Activated CD8-positive, alpha-beta memory T cell treated with anti-CD3 and anti-CD28 coated beads, Interleukin-2, amount 50 U/mL, for 4 hours (primary cell): ENCODE measurements at regions not wholly inside any gene's neighbourhood (a gene's known extent, or its start where the extent isn't known, plus 50 kb on each side); places are given as distances from the start of the nearest gene placed in this dataset.

ENCODE experiments used
- DNase-seq: peaks from one replicate; pipeline ENCODE4 v3.0.0-alpha.2; 2020

DNA sequence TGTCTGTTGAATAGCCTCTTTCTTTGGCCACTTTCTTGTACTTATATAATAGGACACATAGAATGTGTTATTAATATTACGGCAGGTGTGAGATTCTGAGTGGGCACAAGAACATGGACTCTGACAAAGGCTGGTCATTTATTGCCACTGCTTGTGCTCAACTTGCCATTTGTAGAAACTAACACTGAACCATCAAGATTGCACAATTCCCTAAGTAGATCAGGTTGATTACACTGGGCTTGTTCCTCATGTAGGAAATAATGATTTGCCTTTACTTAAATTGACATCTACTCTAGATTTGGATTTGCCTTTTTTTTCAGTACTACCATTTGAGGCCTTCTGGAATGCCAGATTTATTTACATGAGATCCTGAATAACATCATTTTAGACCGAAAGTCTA is 342.7 kb upstream of the CWC22 start:
- no peak for DNase-seq

DNA sequence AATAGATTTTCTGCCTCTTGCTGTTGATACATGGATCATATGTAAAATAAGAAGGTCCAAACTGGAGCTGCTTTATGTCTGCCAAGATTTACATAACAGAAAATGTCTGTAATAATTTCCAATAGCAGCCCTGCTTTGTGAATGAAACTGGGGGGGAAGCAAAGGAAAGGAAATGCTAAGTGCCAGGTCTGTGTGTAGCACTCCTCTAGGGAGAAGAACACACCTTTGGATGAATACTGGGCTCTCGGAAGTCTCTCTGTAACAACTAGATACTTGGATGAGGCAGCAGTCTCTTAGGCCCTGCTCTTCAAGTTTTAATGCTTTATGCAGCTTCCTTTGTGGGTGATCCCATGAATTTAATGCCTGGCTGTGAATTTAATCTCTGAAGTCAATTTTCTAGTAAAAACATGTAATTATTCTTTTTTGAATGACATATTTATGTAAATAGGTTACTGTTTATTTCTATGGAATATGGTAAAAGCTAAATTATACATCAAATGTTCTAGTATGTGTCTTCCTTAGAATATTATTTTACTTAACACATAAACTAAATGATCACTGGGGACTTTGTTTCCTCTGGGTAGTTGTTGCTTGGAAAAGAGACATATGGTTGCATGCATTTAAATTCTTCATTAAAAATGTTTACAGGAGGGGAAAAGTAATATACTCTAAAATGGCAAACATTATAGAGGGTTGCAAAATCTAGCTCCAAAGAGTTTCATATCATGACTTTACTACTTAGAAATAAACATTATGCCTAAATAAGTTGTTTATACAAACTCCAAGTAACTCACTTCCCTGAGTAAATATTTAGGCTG is 336.6 kb upstream of the CWC22 start:
- no peak for DNase-seq

DNA sequence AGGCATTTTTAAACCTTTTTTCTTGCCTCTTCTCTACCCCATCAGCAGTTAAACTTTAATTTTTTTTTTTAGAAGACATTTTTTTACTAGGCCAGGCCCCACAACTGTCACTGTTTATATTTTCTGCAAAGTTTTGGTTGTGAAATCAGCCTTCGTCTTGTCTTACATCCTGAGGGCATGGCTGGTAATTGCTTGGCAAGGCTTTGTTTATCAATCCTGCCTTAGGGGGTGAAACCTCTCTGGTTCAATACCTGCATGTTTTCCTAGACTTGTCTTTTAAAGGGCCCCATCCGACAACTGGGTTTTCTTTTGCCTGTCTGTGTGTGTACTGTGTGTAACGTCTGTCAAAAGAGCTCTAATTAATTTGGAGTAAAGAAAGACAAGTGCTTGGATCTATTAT is 330.0 kb upstream of the CWC22 start:
- DNase-seq = no peak

DNA sequence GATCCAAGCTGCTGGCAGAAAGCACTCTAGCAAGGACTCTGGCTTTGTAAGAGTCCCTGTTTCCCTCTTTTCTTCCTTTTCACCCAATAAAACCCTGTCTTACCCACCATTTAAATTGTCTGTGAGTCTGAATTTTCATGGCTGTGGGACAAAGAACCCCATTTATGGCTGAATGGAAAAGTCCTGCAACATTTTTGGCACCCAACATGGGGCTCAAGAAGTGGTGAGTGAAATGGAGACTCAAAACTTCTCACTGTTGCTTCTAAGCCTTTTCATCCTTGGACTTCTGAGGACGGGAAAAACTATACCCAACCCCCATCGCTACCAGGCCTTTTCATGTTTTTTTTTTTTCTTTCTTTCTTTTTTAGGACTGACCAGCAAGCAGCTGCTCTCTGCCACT is 329.5 kb upstream of the CWC22 start:
- DNase-seq = no peak

DNA sequence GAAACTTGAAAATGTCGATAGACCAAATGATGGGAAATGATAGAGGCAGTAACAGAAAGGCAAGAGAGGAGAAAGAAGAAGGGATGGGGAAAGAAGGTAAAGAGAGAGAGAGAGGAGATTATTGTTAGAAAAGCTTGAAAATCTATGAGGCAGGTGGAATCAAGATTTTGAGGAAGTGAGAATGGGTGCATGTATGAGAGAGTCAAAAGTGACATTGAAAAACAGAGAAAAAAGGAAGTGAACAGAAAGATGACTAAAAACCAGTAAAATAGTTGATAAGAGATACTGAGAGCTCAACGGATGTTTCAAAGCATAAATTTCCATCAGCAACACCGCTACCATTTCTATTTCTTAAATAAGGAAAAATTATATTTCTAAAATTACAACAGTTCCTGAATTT is 327.4 kb upstream of the CWC22 start:
- DNase-seq = no peak

DNA sequence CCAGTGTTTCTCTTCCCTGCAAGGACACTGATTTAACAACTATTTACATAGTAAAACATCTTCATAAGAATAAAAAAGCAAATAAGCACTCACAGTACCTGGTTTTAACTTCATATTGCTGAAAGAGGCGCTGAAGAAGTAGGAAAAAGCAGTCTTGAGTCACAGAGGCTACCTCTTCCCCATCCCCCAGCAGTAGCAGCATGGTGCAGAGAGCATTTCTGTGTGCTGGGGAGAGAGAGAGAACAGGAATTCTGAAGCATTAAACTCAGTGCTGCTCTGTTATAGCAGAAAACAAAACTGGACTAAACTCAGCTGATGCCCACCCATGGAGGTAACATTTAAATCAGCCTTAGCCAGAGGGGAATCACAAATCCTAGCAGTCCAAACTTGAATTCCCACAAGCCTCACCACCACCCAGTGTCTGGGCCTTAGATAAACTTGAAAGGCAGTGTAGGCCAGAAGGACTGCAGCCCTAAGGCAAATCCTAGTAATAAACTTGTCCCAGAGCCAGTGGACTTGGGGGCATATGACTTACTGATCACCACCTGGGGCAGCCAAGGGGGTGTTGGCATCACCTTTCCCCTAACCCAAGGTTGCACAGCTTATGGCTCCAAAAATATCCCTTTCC is 321.8 kb upstream of the CWC22 start:
- no peak for DNase-seq

DNA sequence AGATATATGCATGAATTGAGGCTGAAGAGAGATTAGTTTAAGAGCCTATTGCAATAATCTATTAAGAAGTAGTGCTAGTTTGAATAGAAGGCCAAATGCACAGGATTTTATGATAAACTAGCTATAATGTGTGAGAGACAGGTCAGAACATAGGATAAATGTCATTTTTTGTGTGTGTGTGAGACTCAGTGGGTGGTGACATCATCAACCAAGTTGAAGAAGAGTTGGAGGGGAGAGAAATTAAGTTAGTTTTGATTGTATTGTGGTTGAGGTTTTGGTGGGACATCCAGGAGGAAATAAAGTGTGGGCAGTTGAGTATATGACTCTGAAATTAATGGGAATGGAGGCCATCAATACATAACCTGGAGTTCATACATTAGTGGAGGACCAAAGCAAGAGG is 320.1 kb upstream of the CWC22 start:
- no peak for DNase-seq

DNA sequence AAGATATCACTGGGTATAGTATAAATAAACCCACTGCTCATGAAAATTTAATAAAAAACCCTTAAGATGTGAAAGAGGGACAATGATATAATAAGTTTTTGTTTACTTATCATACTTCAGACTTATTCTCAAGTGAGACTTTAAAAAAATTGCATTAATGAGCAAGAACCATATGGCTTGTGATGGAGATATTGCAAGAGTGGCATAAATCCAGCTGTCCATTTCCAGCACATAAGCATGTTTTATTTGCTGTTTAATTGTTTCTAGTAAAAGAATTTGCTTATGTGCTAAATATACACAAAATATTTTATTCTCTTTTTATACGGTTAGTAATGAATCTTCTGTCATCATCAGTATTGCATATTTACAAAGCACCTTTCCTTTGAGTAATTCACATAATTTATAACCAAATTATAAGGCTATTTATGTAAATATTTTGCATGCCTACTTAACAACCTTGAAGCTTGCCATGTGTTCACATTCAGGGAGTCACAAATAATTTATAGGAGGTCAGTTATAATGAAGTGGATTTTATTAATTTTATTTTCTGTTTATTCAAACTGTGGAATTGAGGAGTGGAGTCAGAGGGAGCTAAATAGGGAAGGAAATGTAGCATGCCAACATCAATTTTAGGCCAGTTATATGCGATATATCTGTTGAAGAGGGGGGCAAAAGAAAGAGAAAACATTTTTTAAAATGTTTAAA is 318.5 kb upstream of the CWC22 start:
- no peak for DNase-seq

DNA sequence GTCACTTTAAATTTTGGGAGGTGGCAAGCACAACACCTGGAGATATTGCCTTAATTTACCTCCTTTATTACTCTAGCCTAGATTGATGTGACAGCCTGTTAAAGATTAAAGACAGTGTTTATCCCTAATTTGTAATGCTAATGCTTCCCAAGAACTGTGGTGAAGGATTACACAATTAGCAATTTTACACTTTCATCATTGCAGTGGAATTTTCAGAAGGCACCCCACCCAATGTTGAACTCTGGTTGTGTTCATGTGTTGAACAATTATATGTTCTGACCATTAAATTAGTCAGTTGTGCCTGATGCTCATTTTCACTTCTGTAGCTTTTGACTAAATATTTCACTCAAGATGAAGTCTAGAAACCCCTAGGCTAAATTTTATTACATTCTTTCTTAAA is 317.1 kb upstream of the CWC22 start:
- DNase-seq = no peak

DNA sequence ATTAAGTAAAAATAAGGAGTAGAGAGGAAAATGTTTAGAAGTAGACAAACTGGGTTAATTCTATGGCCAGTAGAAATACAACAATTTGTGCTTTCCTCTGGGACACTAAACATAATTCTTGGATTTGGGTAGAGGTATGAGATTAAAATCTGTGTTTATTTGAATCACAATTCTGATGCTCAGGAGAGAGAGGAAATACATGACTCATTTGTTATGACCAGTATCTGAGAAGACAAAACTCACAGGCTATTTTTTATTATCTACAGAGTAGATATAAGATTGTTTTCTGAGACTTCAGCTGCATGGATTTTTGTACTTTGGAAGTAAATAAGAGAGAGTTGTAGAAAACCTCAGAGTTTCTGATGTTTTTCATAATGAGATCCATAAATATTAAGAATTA is 315.7 kb upstream of the CWC22 start:
- DNase-seq = no peak

DNA sequence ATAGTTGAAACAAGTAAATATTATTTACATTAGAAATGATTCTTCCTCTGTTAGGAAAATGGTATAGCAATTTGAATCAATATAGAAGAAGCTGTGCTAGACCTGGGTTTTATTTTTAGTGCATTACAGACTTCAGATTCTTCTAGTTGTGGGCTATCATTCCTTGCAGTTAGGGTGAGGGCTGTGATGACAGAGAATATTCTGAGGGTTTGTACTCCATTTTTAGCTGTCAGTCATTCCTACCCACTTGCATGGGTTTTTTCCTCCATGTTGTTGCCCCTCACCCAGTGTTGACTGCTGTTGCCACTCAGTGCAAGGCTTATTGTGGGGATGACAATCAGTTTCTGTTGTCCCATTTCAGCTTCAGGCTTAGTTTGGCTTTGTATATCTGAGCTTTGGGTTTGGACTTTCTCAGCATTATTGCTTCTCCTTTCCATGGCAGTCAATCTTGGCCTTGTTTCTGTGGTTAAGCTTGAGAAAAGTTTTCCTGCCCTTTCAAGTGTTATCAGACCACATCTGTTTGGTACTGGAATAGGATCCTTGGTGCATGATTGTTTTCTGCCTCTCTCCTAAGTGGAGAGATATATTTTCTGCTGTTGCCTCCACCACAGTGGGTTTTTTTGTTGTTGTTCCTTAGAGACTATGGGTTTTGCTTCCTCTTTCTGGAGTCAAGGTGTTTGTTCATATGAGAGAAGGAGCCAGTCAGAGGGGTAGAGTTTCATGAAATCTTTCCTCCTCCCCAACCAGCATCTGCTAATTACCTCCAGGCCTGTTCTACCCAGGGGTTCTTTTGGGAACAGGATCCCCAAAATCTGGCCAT is 312.7 kb upstream of the CWC22 start:
- no peak for DNase-seq

DNA sequence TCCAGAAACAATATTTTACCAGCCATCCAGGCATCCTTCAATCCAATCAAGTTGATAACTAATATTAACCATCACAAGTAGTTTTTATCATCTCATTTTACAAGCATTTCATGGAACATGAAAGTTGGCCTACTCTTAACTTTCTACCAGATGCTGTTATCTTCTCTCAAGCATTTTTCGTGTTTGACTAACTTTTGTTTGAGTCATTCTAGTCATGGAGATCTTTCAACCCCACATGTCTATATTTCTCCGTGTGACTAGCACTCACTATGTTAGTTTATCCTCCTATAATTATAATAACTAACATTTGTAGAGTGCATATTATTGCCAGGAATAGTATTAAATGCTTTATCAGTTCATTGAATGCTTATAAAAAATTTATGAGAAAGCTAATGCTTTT is 307.0 kb upstream of the CWC22 start:
- no peak for DNase-seq

DNA sequence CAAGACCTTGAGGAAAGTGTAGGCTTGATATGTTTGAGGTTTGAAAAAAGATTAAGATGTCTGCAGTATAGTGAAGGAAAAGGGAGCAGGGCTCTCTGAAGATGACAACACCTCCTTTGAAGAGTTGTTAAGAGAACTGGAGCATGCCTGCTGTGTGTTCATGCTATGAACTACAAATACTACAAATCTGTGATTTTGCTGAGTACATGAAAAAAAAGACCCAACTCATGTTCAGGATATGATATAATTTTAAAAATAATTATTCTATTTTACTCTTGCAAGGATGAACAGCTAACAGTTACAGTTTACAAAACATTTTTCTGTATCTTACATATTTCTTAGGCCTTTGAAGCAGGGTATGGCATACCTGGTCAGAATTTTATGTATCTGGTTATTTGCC is 305.4 kb upstream of the CWC22 start:
- DNase-seq = no peak

DNA sequence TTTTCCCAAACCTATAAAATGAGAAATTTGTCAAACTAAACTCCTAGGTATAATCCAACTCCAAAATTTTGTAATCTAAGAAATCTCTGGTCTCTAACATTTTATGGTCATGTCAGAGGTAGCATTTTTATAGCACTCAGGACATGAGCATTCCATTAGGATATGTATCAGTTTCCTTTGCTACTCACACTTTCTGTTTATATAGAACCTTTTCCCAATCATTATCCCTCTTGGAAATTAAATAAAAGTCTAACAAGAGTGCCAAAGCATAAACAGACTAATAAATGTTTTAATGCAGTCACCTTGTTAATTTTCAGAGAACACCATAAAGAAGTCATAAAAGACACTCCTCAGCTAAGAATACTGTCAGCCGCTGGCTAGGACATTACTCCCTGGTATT is 300.0 kb upstream of the CWC22 start:
- no peak for DNase-seq

DNA sequence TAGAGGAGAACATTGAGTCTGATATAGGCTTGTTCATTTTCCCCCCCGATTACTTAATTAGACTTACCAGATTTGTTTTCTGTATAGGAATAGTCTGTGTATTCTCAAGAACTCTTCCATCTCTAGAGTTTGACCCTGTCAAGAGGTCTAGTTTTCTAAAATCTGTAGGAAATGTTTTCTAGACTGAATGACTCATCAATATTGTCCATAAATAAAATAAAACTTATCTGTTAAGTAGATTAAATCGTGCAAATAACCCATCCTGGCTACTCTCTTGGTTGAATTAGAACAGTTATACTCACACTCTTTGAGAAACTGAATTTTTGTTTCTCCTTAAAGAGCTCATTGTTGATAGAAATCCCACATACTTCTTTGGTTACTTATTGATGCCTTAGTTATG is 299.2 kb upstream of the CWC22 start:
- DNase-seq = no peak

DNA sequence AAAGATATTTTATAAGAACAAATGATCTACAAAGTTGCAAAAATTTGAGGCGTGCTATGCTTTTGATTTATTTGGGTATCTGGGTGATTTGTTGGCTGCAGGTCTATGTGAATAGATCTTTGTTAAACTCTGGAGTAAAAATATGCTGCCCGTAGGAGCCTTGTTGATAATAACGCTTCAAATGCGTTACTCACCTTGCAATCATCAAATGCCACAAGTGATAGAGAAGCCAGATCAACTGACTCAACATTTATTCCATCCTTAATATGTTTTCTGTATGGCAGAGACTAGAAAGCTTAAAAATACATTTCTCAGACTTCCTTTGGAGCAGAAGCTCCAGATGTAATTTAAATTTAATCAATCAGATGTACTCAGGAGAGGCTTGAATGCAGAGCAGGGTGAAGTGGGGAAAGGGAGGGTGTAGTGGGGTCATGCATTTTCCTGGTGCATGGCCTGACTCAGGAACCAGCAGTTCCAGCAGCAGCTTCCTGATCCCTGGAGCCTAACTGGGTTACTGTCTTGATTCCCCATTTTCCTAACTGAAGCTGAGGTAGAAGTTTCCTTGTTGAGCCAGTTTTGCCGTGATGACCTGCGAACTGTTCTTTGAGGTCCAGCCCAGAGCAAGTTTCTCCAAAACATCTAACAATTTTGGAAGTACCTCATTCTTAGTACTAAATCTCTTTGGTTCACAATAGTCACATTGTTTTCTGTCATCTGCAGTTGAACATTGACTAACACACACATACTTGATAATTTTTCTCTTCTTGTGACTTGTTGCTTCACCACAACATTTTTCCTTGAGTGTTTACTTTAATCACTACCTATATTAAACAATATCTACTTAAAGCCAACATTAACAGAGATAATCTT is 284.7 kb upstream of the CWC22 start:
- no peak for DNase-seq

DNA sequence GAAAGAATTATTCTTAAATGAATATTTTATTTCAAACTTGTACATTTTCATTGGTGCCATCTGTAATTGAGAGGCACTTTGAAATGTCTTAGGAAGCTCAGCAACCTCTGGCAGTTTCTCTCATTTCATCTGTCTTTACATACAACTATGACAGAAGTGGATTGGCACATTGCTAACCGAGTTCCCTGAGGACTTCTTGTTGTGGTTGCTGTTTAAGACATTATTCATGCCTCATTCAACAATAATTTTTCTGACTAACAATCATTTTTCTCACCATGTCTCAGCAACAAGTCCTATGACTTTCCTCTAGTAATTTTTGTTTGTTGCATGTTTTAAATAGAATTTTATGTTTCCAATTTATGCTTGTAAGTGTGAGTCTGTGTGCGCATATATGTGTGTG is 284.0 kb upstream of the CWC22 start:
- DNase-seq = no peak

DNA sequence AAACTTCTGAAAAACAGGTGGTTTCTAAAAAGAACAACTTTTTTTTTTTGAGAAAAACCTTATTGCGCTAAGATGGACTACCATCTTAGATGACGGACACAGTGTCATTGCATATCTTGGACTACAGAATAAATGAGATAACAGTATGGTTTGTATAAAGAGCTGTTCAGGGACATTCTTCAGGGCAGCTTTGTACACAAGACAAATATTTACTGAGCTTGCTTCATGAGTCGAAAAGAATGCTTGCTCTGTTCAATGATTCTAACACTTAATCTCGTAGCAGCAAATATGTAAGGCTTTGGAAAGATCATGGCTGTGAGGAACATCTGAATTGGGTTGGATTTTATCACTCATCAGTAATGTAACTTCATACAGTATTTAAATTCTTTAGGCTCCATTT is 282.5 kb upstream of the CWC22 start:
- DNase-seq = no peak

DNA sequence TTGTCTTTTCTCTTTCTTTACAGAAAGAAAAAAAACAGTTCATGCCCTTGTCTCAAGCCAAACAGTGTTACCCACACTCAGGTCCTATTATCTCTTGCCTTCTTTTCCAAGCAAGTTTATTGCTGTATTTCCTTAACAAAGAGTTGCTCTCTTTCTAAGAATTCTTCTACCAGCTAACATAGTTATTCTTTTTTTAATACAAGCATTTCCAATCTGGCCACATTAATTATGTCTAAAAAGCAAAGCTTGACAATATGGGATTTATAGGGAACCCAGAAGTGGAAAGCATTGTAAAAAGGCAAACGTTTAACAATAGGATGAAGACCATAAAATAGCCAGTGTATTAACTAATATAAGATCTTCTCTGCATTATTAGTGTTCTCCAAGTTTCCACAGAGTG is 272.5 kb upstream of the CWC22 start:
- no peak for DNase-seq

DNA sequence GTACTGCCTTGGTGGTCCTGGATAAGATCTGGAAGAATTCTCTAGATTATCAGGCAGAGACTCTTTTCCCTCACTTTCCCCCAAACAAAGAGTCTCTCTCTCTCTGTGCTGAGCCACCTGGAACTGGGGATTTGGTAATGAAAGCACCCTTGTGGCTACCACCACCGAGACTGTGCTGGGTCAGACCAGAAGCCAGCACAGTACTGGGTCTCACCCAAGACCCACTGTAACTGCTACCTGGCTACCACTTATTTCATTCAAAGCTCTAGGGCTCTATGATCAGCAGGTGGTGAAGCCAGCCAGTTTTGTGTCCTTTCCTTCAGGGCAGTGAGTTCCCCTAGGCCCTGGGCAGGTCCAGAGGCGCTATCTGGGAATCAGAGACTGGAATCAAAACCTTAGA is 269.6 kb upstream of the CWC22 start:
- no peak for DNase-seq

DNA sequence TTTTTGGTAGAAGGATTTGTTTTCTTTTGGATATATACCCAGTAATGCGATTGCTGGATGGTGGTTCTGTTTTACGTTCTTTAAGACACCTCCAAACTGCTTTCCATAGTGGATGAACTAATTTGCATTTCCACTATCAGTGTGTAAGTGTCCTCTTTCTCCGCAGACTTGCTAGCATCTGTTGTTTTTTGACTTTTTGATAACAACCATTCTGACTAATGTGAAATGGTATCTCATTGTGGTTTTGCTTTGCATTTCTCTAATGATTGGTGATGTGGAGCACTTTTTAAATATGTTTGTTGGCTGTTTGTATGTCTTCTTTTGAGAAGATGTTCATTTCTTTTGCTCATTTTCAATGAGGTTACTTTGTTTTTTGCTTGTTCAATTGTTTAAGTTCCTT is 260.9 kb upstream of the CWC22 start:
- DNase-seq = no peak

DNA sequence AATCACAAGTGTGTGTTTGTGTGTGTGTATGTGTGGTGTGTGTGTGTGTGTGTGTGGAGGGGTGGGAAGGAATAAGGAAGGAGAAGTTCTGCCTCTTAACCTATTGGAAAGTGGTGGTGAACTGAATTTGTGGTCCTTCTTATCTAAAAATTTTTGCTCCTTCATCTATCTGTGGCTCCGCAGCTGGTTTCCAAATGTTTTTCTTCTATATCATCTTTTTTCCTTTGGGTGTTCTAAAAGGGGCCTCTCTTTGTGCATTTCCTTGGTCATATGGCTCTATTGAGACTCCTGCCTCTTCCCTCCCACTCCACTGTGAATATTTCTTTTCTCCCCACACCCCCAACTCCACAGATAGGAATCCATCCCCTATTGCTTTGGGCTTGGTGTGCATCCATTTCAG is 254.9 kb upstream of the CWC22 start:
- DNase-seq = no peak
